Activated CD8-positive, alpha-beta memory T cell treated with anti-CD3 and anti-CD28 coated beads, Interleukin-2, amount 50 U/mL, for 4 hours (primary cell): ENCODE measurements at regions not wholly inside any gene's neighbourhood (a gene's known extent, or its start where the extent isn't known, plus 50 kb on each side); places are given as distances from the start of the nearest gene placed in this dataset.
"Not testable (repeated sequence)": the region's sequence is repeated elsewhere in the genome, so short reads cannot be mapped to it uniquely, and the experiment has no call there.

Experiments
- DNase-seq: peaks from one replicate; pipeline ENCODE4 v3.0.0-alpha.2; 2020

DNA sequence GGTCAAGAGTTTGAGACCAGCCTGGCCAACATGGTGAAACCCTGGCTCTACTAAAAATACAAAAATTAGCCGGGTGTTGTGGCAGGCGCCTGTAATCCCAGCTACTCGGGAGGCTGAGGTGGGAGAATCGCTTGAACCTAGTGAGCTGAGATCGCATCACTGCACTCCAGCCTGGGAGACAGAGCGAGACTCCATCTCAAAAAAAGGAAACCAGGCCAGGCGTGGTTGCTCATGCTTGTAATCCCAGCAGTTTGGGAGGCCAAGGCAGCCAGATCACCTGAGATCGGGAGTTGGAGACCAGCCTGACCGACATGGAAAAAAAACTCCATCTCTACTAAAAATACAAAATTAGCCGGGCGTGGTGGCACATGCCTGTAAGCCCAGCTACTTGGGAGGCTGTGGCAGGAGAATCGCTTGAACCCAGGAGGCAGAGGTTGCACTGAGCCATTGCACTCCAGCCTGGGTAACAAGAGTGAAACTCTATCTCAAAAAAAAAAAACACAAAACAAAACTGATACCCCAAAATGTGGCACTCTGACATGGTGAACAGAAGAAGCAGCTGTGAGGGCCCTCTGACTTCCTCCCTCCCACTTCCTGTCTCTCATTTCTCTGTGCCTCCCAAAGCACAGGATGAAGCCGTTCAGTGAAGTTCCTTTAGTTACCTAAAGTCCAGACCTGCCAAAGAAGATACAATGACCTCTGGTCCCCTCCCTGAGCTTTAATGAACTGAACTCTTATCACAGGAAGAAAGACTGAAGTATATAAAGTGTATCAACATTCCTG lies 93.2 kb upstream of the GRIN2A start:
- not testable (repeated sequence) for DNase-seq

DNA sequence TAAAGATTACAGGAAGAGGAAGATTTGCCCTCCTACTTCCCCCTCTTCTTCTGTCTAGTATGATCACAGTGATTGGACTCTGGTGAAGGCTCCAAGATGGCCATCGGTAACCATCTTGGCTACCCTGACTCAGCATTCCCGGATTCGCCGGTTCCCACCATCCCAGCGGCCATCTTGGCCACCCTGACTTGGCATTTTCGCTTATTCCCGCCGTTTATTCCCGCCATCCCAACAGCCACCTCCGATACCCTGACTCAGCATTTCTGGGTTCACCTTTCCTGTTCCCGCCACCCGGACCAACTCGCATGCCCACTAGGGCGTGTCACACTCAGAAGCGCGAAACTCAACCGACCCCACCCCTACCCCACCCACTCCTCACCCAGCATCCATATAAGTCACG lies 95.4 kb upstream of the GRIN2A start:
- DNase-seq, result no peak

DNA sequence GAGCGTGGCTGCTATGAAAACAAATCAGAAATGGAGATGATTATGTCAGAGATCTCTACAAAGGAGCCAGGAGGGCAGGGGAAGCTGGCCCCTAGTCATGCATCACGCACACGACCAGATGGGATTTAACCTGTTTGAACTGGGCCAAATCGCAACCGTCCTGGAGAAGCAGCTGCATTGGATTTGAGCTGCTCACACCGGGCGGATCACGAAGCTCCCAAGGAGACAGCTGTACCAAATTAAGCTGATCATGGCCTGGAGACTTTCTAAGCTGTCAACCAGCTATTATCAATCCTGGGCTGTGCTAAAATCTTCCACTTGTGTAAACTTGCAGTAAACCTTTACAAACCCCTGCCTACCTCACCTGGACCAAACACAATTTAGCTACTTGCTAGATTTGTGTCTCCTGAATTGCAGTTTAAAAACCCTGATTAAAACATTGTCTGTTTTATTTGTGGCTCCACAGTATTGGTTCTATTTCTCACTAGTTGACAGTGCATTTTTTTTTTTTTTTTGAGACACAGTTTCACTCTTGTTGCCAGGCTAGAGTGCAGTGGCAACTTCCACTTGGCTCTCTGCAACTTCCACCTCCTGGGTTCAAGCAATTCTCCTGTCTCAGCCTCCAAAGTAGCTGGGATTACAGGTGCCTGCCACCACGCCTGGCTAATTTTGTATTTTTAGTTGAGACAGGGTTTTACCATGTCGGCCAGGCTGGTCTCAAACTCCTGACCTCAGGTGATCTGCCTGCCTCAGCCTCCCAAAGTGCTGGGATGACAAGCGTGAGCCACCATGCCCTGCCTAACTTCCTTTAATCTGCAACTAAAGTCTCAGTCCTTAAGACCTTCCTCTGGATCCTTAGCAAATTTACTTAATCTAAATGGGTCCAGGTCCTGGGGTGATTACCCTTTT lies 98.3 kb upstream of the GRIN2A start:
- DNase-seq, result no peak

DNA sequence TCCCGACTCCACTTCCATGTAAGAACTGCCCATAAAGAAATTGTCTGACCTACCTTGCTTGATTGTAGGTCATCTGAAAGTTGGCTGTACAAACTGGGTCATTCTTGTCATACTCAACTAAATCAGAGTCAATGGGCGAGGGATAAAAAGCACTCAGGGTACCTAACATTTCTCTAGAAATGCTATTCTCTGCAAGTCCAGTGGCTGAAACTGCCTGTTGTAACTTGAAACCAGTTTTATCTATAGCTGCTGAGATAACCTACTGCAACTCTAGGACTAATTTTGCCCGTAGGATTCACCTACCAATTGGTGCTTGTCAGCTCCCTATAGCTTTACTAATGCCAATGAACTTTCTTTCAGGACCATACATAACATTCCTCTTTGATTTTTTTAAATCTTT lies 100.1 kb upstream of the GRIN2A start:
- DNase-seq, result no peak

DNA sequence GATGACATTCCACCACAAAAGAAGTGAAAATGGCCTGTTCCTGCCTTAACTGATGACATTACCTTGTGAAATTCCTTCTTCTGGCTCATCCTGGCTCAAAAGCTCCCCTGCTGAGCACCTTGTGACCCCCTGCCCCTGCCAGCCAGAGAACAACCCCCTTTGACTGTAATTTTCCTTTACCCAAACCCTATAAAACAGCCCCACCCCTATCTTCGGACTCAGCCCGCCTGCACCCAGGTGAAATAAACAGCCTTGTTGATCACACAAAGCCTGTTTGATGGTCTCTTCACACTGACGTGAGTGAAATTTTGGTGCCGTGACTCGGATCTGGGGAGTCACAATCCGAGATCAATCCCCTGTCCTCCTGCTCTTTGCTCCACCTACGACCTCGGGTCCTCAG lies 101.0 kb upstream of the GRIN2A start:
- DNase-seq, result not testable (repeated sequence)

DNA sequence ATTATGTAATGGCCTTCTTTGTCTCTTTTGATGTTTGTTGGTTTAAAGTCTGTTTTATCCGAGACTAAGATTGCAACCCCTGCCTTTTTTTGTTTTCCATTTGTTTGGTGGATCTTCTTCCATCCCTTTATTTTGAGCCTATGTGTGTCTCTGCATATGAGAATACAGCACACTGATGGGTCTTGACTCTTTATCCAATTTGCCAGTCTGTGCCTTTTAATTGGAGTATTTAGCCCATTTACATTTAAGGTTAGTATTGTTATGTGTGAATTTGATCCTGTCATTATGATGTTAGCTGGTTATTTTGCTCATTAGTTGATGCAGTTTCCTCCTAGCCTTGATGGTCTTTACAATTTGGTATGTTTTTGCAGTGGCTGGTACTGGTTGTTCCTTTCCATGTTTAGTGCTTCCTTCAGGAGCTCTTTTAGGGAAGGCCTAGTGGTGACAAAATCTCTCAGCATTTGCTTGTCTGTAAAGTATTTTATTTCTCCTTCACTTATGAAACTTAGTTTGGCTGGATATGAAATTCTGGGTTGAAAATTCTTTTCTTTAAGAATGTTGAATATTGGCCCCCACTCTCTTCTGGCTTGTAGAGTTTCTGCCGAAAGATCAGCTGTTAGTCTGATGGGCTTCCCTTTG lies 95.3 kb upstream of the ATF7IP2 start:
- not testable (repeated sequence) for DNase-seq

DNA sequence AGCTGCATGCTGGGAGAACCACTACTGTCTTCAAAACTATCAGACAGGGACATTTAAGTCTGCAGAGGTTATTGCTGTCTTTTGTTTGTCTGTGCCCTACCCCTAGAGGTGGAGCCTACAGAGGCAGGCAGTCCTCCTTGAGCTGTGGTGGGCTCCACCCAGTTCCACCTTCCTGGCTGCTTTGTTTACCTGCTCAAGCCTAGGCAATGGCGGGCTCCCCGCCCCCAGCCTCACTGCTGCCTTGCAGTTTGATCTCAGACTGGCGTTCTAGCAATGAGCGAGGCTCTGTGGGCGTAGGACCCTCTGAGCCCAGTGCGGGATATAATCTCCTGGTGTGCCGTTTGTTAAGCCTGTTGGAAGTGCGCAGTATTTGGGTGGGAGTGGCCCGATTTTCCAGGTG lies 93.7 kb upstream of the ATF7IP2 start:
- DNase-seq, result not testable (repeated sequence)

DNA sequence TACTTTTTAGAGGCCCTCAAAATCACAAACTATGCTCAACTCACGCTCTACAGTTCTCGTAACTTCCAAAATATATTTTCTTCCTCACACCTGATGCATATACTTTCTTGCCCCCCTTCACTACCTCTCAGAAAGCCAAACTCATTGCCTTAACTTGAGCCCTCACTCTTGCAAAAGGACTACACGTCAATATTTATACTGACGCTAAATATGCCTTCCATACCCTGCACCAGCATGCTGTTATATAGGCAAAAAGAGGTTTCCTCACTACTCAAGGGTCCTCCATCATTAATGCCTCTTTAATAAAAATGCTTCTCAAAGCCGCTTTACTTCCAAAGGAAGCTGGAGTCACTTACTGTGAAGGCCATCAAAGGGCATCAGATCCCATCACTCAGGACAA lies 92.9 kb upstream of the ATF7IP2 start:
- not testable (repeated sequence) for DNase-seq

DNA sequence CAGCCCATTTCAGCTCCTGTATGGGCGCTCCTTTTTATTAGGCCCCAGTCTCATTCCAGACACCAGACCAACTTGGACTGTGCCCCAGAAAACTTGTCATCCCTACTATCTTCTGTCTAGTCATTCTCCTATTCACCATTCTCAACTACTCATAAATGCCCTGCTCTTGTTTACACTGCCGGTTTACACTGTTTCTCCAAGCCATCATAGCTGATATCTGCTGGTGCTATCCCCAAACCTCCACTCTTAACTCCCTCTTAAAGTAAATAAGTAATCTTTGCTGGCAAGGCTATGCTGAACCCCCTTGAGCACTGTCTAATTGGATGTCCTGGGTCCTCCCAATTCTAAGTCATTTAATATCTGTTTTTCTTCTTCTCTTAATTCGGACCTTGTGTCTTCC lies 91.7 kb upstream of the ATF7IP2 start:
- DNase-seq, result not testable (repeated sequence)

DNA sequence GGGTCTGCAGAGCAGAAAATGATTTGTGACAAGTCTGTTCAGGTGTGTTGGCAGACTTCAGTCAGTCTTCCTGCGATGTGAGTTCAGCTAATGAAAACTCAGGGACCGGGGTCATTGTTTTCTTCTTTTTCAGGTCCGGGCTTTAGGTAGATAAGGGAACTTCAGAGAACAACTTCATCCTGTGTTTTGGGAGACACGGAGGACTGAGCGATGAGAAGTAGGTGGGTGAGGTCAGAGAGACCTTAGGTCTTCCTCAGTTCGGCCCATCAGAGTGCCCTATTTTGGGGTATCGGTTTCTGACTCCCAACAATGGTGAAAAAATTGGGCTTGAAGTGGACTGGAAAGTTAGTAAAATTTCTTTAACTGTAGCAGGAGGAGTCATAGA lies 88.9 kb upstream of the ATF7IP2 start:
- no peak for DNase-seq

DNA sequence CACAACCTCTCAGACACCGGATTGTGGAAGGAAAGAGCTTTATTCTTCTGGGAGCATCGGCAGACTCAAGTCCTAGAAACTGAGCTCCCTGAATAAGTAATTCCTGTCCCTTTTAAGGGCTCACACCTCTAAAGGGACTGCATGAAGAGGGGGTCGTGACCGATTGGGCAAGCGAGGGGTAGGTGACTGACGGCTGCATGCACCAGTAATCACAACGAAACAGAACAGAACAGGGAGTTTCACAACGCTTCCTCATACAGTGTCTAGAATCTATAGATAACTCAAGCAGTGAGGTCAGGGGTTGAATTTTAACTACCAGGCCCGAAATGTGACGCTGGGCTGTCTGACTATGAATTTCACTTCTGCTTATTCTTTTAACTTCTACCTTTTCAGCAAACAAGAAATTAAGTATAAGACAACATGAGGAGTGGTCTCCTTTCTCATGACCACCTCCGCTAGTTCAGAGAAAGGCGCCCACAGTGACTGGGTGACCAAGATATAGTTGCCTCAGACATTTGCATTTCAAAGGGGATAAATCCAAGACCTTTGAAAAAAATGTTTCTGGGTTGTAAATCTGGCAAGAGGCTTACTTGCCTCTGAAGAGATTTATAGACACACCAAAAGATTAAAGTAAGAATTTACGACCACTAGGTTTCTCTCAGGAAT lies 88.4 kb upstream of the ATF7IP2 start:
- DNase-seq, result no peak

DNA sequence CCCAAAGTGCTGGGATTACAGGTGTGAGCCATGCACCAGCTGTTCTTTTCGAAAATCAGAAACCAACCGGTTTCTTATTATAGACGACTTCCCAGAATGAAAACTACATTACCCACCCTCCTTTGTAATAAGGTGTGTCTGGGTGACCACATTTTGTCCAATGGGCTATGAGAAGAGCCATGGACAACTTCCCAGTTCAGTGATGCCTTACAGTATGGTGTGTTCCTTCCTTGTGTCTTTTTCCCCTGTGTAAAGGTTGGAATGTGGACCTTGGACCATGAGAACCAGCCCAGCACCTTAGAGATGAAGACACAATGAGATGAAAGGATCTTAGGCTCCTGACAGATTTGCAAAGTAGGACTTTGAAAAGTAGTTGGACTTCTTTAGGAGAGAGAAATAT lies 85.0 kb upstream of the ATF7IP2 start:
- no peak for DNase-seq

DNA sequence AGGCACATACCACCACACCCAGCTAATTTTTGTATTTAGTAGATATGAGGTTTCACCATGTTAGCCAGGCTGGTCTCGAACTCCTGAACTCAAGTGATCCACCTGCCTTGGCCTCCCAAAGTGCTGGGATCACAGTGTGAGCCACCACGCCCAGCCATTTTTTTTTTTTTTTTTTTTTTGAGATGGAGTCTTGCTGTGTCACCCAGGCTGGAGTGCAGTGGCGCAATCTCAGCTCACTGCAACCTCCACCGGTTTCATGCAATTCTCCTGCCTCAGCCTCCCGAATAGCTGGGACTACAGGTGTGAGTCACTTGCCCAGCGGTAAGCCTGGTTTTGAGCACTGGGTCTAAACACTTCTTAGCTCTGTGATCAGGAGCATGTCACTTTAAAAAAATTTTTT lies 84.3 kb upstream of the ATF7IP2 start:
- not testable (repeated sequence) for DNase-seq

DNA sequence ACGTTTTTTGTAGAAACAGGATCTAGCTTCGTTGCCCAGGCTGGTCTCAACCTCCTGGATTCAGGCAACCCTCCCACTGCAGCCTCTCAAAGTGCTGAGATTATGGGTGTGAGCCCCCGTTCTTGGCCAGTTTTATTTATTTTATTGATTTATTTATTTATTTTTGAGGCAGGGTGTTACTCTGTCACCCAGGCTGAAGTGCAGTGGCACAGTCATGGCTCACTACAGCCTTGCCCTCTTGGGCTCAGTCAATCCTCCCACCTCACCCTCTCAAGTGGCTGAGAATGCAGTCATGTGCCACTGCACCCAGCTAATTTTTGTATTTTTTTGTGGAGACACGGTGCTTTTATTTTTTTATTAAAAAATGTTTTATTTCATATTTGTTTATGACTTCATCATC lies 79.9 kb upstream of the ATF7IP2 start:
- DNase-seq, result no peak

DNA sequence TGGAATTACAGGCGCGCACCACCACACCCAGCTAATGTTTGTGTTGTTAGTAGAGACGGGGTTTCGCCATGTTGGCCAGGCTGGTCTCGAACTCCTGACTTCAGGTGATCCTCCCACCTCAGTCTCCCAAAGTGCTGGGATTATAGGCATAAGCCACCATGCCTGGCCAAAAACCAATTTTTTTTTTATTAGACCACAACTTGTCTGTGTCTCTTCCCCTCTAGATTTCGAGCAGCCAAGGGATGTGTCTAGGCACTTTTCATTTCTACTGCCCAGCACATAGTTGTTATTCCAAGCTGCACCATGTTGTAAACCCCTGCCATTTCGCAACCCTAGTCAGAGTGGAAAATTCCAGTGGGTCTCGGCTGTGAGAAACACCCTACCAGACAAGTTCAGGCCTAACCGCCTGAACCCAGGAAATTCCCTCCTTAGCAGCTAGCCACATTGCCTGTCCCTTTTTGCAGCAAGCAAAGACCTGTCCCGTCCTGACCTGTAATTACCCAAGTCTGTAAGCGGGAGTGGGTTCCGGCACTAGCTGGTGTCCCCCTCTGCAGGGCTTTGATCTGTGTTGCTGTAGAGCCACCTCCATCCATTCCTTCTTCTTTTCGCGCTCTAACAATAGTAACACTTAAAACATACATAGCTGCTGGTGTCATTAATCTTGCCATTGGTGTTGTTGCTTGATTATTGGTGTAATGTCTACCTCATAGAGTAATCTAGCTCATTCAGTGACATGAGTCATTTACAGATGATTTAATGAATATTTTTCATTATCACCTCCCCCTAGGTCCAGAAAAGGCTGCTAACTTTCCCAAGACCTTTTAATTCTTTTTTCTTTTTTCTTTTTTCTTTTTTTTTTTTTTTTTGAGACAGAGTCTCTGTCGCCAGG lies 77.3 kb upstream of the ATF7IP2 start:
- no peak for DNase-seq

DNA sequence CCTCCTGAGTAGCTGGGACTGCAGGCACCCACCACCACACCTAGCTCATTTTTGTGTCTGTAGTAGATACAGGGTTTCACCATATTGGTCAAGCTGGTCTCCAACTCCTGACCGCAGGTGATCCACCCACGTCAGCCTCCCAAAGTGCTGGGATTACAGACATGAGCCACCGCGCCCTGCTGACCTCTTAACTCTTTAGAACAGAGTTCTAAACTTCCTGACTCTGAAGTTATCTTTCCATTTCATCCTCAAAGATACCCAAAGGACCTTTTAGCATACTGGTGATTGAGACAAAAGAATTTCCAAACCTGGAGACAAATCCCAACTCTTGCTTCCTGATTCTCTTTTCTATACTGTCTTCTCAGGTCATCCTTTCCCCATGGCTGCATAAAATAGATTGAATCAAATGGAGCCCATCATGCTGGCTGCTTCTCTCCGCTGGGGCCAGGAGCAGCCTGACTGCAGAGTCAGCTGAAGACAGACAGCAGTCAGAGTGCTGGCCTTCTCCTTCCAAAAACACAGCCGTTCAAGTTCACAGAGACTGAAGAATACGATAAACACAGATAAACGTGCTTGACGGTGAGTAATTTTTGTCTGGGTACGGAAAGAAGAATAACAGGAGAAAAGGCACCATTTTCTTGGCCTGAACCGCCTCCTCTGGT lies 76.5 kb upstream of the ATF7IP2 start:
- DNase-seq, result no peak

DNA sequence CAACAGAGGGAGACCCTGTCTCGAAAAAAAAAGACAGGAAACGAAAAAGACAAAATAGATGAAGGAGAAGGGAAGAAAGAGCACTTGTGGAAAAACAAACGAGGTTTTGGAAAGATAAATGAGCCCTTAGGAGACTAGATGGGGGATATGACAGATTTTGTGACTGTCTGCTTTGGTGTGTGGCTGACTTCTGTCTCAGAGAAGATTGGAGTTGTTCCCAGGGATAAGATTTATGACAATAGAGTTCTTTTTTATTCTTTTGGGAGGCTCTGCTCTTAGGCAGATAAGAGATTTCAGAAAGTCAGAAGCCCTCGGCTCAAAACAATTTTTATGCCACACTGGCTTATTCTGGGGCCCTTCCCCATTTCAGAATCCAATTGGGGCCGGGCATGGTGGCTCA lies 73.9 kb upstream of the ATF7IP2 start:
- DNase-seq, result no peak

DNA sequence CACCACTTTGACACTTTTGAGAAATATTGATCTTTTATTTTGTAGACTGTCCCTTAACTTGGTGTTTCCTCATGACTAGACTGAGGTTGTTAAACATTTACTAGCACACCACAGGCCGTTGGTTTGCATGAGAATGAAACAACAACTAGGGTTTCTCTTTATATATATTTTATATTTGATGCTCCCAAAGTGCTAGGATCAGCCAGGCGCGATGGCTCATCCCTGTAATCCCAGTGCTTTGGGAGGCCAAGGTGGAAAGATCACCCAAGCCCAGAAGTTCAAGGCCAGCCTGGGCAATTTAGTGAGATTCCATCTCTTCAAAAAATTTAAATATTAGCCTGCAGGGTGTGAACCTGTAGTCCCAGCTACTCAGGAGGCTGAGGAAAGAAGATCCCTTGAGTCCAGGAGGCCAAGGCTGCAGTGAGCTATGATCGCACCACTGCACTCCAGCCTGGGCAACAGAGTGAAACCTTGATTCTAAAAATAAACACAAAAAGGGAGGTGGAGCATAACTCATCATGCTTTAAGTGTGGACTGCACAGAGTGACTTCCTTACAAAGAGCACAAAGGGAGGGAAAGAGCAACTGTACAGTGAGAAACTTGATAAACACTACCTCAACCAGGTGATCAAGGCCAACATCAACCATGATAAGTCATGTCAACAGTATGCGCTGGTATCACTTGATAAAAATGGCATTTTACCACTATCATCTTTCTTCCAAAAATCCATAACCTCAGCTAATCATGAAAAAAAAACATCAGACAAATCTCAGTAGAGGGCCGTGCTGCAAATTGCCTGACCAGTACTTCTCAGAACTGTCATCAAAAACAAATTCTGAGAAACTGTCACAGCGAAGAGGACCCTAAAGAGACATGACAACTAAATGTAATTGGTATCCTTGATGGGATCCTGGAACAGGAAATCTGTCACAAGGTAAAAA lies 72.8 kb upstream of the ATF7IP2 start:
- no peak for DNase-seq

DNA sequence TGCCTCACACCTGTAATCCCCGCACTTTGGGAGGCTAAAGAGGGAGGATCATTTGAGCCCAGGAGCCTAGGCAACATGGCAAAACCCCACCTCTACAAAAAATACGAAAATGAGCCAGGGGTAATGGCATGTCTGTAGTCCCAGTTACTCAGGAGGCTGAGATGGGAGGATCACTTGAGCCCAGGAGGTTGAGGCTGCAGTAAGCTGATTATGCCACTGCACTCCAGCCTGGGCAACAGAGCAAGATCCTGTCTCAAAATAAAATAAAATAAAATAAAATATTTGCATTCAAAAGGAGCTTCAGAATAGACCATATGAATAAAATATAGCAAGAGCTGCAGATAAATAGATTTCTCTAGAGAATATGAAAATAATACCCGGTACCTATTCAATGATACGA lies 71.5 kb upstream of the ATF7IP2 start:
- DNase-seq, result no peak

DNA sequence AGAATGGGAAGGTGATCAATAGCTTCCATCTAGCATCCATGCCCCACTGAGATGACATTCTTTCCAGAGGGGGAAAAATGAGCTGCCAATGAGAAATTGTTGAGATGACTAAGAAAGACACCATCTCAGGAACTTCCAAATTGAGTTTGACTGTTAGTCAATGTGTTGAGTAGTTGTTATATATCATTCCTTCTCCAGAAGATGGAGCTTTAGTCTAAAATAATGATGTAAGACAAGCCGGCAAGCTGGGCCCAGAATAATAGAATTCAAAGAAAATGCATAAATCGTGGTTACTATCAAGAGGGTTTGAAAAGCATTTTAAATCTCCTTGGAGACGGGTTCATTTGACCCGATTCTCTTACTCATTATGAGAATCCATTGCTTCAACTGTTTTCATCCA lies 71.0 kb upstream of the ATF7IP2 start:
- no peak for DNase-seq
